ENCODE measurements at regions not wholly inside any gene's neighbourhood (a gene's known extent, or its start where the extent isn't known, plus 50 kb on each side); places are given as distances from the start of the nearest gene placed in this dataset.

DNA sequence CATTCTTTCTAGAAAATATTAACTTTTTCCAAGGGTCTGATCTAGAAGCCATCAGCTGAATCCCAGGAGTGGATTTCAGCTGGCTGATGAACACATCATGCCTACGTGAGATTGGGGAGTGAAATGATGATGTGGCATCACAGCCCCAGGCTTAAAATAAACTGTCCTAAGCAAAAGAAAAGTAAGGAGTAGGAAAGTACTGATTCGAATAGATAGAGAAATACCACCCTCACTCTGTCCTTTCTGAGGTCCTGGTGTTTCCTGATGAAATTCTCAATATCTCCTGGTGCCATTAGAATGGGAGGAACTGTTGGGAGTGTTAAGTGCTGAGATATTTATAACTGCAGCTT, 376.8 kb upstream of the SEMA6D start:
- TF ChIP-seq, protein P1, sequence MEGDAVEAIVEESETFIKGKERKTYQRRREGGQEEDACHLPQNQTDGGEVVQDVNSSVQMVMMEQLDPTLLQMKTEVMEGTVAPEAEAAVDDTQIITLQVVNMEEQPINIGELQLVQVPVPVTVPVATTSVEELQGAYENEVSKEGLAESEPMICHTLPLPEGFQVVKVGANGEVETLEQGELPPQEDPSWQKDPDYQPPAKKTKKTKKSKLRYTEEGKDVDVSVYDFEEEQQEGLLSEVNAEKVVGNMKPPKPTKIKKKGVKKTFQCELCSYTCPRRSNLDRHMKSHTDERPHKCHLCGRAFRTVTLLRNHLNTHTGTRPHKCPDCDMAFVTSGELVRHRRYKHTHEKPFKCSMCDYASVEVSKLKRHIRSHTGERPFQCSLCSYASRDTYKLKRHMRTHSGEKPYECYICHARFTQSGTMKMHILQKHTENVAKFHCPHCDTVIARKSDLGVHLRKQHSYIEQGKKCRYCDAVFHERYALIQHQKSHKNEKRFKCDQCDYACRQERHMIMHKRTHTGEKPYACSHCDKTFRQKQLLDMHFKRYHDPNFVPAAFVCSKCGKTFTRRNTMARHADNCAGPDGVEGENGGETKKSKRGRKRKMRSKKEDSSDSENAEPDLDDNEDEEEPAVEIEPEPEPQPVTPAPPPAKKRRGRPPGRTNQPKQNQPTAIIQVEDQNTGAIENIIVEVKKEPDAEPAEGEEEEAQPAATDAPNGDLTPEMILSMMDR (conservative IDR thresholded peaks at IDR 0.05; ENCODE audit: low read depth, low read length): no peak
- no peak for TF ChIP-seq EZH2 (IDR thresholded peaks at IDR 0.05; ENCODE audit: borderline replicate concordance, low read depth, low read length, poor library complexity, severe bottlenecking)
